HepG2 (cell line): ENCODE measurements at regions not wholly inside any gene's neighbourhood (a gene's known extent, or its start where the extent isn't known, plus 50 kb on each side); places are given as distances from the start of the nearest gene placed in this dataset.

Experiments
- ATAC-seq: fragments of 200-7000 bp; cut with Tn5 transposase; 3 replicates; pipeline ENCODE4 v1.9.1; 2020; ENCODE audit warnings: mild to moderate bottlenecking, moderate library complexity
- BruUV-seq: library from RNA; stranded (reverse); fragments of 400-500 nt; replicated peaks from 2 replicates; lab custom pipeline; 2021; lab: Mats Ljungman, UMichigan
- CTCF ChIA-PET: fragments of 300-600 bp; formaldehyde crosslinking; extraction: SDS; loops from one replicate; lab custom pipeline; 2021; ENCODE audit warnings: low total read pairs, inconsistent platforms, low intra/inter-chr PET ratio; lab: Yijun Ruan, JAX
- POLR2A ChIA-PET: fragments of 350-600 bp; sonication (Branson Sonifier 250); formaldehyde crosslinking; loops from one replicate; lab custom pipeline; 2020; ENCODE audit warnings: antibody characterized with exemption, inconsistent platforms; lab: Yijun Ruan, JAX
- DNase-seq: peaks from one replicate; pipeline ENCODE4 v3.0.0-alpha.2; 2015; ENCODE audit warnings: low spot score
- FAIRE-seq: peaks from 3 replicates; lab custom pipeline; 2011; peaks lifted over from hg19 to GRCh38; lab: Jason Lieb, UNC
- H2AFZ ChIP-seq: one replicate; pipeline ENCODE4 v1.6.1; 2011; ENCODE audit warnings: low read length, inconsistent platforms
- H3K27ac ChIP-seq: fragments of 300-600 bp; 3 replicates; pipeline ENCODE4 v1.8.0; 2011; ENCODE audit warnings: mixed run types, mild to moderate bottlenecking, mixed read lengths, low read length, inconsistent platforms; ENCODE audit not compliant: insufficient read depth; ENCODE audit errors: extremely low read length
- H3K27me3 ChIP-seq, 2 experiments: fragments of 200-600 bp in 1 of 2; 2 replicates in 1 of 2; 3 replicates in 1 of 2; pipeline versions ENCODE4 v1.6.0 to v1.8.0; 2011; ENCODE audit warnings: low read length in 2 of 2, mild to moderate bottlenecking in 2 of 2, moderate library complexity in 2 of 2, inconsistent platforms in 1 of 2; ENCODE audit not compliant: insufficient read depth in 2 of 2, control insufficient read depth in 1 of 2
- H3K36me3 ChIP-seq, 2 experiments: fragments of 200-600 bp in 1 of 2; replicated peaks in 1 of 2; 2 replicates in 1 of 2; 3 replicates in 1 of 2; pipeline versions ENCODE4 v1.5.1 to v1.8.0; 2011; ENCODE audit warnings: low read length in 2 of 2, inconsistent platforms in 1 of 2; ENCODE audit not compliant: insufficient read depth in 2 of 2, control insufficient read depth in 1 of 2
- H3K4me1 ChIP-seq: 2 replicates; pipeline ENCODE4 v1.5.1; 2012; ENCODE audit warnings: low read length, inconsistent platforms; ENCODE audit not compliant: insufficient read depth
- H3K4me2 ChIP-seq: 2 replicates; pipeline ENCODE4 v1.6.0; 2011; ENCODE audit warnings: low read depth, low read length, inconsistent platforms
- H3K4me3 ChIP-seq, 3 experiments: fragments of 200-600 bp in 1 of 3; sonication (generic), shearing (Covaris generic) in 1 of 3; replicated peaks in 1 of 3; 2 replicates each; pipeline ENCODE4 v1.5.1; 2011 to 2016; ENCODE audit warnings: low read length in 3 of 3, inconsistent platforms in 2 of 3, low read depth in 2 of 3, mild to moderate bottlenecking in 2 of 3, control low read depth in 1 of 3, mixed read lengths in 1 of 3; ENCODE audit not compliant: insufficient read depth in 1 of 3
- H3K79me2 ChIP-seq: one replicate; pipeline ENCODE4 v1.6.1; 2011; ENCODE audit warnings: low read length, inconsistent platforms; ENCODE audit not compliant: insufficient read depth
- H3K9ac ChIP-seq: 2 replicates; pipeline ENCODE4 v1.6.0; 2011; ENCODE audit warnings: mild to moderate bottlenecking, low read depth, low read length, inconsistent platforms; ENCODE audit not compliant: insufficient read depth
- H3K9me3 ChIP-seq: 2 replicates; pipeline ENCODE4 v1.5.1; 2012; ENCODE audit warnings: mild to moderate bottlenecking, low read length
- H4K20me1 ChIP-seq: 2 replicates; pipeline ENCODE4 v1.6.0; 2011; ENCODE audit warnings: inconsistent platforms, mild to moderate bottlenecking, low read length, moderate library complexity; ENCODE audit not compliant: insufficient read depth
- DMAP1 ChIP-seq: IDR thresholded peaks from 2 replicates; pipeline ENCODE4 v1.6.1; 2016
- FOXC1 ChIP-seq: sonication (generic); formaldehyde crosslinking; IDR thresholded peaks from 2 replicates; pipeline ENCODE4 v1.8.0; 2022; ENCODE audit warnings: mild to moderate bottlenecking, missing genetic modification reagents, borderline replicate concordance
- GATA4 ChIP-seq: sonication (generic); IDR thresholded peaks from 2 replicates; pipeline ENCODE4 v1.6.1; 2016; ENCODE audit warnings: antibody characterized with exemption, low read depth, borderline replicate concordance
- IRX3 ChIP-seq: sonication (generic); formaldehyde crosslinking; IDR thresholded peaks from 2 replicates; pipeline ENCODE4 v1.8.1; 2023; ENCODE audit warnings: mild to moderate bottlenecking, low read depth, missing genetic modification reagents, borderline replicate concordance
- JUN ChIP-seq: sonication (generic); formaldehyde crosslinking; IDR thresholded peaks from 2 replicates; pipeline ENCODE4 v1.4.0; 2020; ENCODE audit warnings: mild to moderate bottlenecking, missing genetic modification reagents
- MNT ChIP-seq: fragments of 450-650 bp; IDR thresholded peaks from 2 replicates; pipeline ENCODE4 v1.6.1; 2016
- NFYC ChIP-seq: IDR thresholded peaks from 2 replicates; pipeline ENCODE4 v1.6.1; 2016; ENCODE audit warnings: missing genetic modification reagents, missing compliant biosample characterization
- SAFB2 ChIP-seq: sonication (generic); formaldehyde crosslinking; IDR thresholded peaks from 2 replicates; pipeline ENCODE4 v1.5.1; 2020; ENCODE audit warnings: missing genetic modification reagents, low read depth, mild to moderate bottlenecking, borderline replicate concordance
- SMARCC2 ChIP-seq: fragments of 450-650 bp; IDR thresholded peaks from 2 replicates; pipeline ENCODE4 v1.6.1; 2017; ENCODE audit warnings: antibody characterized with exemption, mild to moderate bottlenecking
- SP4 ChIP-seq: sonication (generic); formaldehyde crosslinking; IDR thresholded peaks from 2 replicates; pipeline ENCODE4 v1.8.1; 2023; ENCODE audit warnings: mild to moderate bottlenecking, missing genetic modification reagents
- ZC3H4 ChIP-seq: sonication (generic); formaldehyde crosslinking; IDR thresholded peaks from 2 replicates; pipeline ENCODE4 v1.4.0; 2020; ENCODE audit warnings: missing genetic modification reagents, borderline replicate concordance
- ZNF282 ChIP-seq: fragments of 450-650 bp; IDR thresholded peaks from 2 replicates; pipeline ENCODE4 v1.6.1; 2018; ENCODE audit not compliant: partially characterized antibody
- ZNF326 ChIP-seq: sonication (generic); formaldehyde crosslinking; IDR thresholded peaks from 2 replicates; pipeline ENCODE4 v1.4.0; 2020; ENCODE audit warnings: missing genetic modification reagents, borderline replicate concordance
- ZNF546 ChIP-seq: sonication (generic); formaldehyde crosslinking; conservative IDR thresholded peaks from 2 replicates; pipeline ENCODE4 v1.8.1; 2023; ENCODE audit warnings: mild to moderate bottlenecking, missing genetic modification reagents
- ZNF644 ChIP-seq: IDR thresholded peaks from 2 replicates; pipeline ENCODE4 v1.6.1; 2016; ENCODE audit warnings: low read depth
- ZNF678 ChIP-seq: sonication (generic); formaldehyde crosslinking; IDR thresholded peaks from 2 replicates; pipeline ENCODE4 v1.4.0; 2020; ENCODE audit warnings: mild to moderate bottlenecking, missing genetic modification reagents
- WGBS: methylation state at CpG from one replicate; pipeline ENCODE4 v1.1.6; 2017; ENCODE audit warnings: low lambda C conversion rate; 5-methylcytosine and 5-hydroxymethylcytosine counted together
- in situ Hi-C: cut with HindIII; loops from 2 replicates; pipeline ENCODE4 v1.10.0; 2017; ENCODE audit warnings: low pct_unique_long_range_greater_than_20kb; ENCODE audit not compliant: extremely low pct_ligation_motif_present
- intact Hi-C: fragments of 100-400 bp; cut with micrococcal nuclease; formaldehyde crosslinking; loops from one replicate; pipeline ENCODE4 v1.10.0; 2022; ENCODE audit not compliant: unreplicated experiment
- TF ChIP-seq, protein P1 (sequence below): sonication (generic); formaldehyde crosslinking; IDR thresholded peaks from 2 replicates; pipeline ENCODE4 v1.4.0; 2020; ENCODE audit warnings: missing genetic modification reagents

DNA sequence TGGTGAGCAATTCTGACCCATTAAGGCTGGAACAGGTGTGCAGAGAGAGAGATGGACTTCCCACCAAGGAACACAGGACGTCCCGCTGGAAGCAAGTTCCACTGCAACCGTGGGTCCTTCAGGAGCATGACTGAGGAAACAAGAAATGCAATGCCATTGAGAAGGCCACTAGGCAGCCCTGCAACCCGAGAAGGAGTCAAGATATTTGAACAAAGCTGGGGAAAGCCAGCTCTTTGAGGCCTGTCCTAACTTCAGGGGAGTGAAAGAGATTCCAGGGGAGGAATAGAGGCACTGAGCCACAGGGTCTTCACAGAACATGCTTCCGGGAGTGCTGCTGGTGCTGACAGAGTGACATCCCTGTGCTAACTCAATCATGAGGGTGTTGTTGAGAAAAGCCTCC is 153.8 kb upstream of the ZNF236 start:
- ChIA-PET CTCF (no interaction called here), POLR2A (no interaction called here)
- Histone ChIP-seq H3K79me2 (no peaks in the 10 kb centered on the region), H3K4me3 (no peak overlapping the region), H3K27ac (no peak overlapping the region), H3K4me2 (no peak overlapping the region), H3K27me3 (peaks cover 1 to 13% of the 10 kb centered on the region in 2 experiments; a peak in 4 of 5 replicates), H3K9me3 (no peaks in the 10 kb centered on the region), H3K4me1 (no peaks in the 10 kb centered on the region), H4K20me1 (no peaks in the 10 kb centered on the region), H3K9ac (no peak overlapping the region), H3K36me3 (no peaks in the 10 kb centered on the region), H2AFZ (no peak overlapping the region)
- FAIRE-seq (no peak), ATAC-seq (no peak), DNase-seq (no peak)
- in situ Hi-C loops = no loop called here
- no TSS peak for BruUV-seq
- intact Hi-C loops = no loop called here
- TF ChIP-seq MNT (no peak), ZC3H4 (CRISPR knock-in tag) (no peak), ZNF546 (no peak), JUN (CRISPR knock-in tag) (no peak), ZNF644 (CRISPR knock-in tag) (no peak), SP4 (CRISPR knock-in tag) (no peak), DMAP1 (CRISPR knock-in tag) (no peak), ZNF282 (no peak), NFYC (CRISPR knock-in tag) (no peak)
- 18% methylated on average over 5 of the region's 5 CpGs for WGBS

DNA sequence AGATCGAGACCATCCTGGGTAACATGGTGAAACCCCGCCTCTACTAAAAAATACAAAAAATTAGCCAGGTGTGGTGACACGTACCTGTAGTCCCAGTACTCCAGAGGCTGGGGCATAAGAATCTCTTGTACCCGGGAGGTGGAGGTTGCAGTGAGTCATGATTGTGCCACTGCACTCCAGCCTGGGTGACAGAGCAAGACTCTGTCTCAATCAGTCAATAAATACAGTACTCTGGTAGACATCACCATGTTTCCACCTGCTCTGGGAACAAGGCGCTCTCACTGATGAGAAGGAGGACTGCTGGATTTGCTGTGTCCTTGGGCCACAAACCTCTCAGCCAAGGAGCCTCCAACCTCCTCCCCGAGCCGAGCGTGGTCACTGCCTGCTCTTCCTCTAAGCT is 154.2 kb upstream of the ZNF236 start:
- Histone ChIP-seq H3K27me3 (peaks cover 0 to 10% of the 10 kb centered on the region in 2 experiments; a peak in 3 of 5 replicates), H3K4me2 (no peak overlapping the region), H3K9me3 (no peaks in the 10 kb centered on the region), H2AFZ (no peak overlapping the region), H3K9ac (no peak overlapping the region), H4K20me1 (no peaks in the 10 kb centered on the region), H3K36me3 (no peaks in the 10 kb centered on the region), H3K27ac (no peak overlapping the region), H3K4me1 (no peaks in the 10 kb centered on the region), H3K79me2 (no peaks in the 10 kb centered on the region), H3K4me3 (no peak overlapping the region)
- CTCF ChIA-PET = no interaction called here
- POLR2A ChIA-PET = no interaction called here
- no peak for DNase-seq
- in situ Hi-C loops = no loop called here
- no peak for ATAC-seq
- WGBS = 69% methylated on average over 8 of the region's 8 CpGs
- FAIRE-seq = no peak
- intact Hi-C loops = no loop called here
- no TSS peak for BruUV-seq
- no peak for TF ChIP-seq GATA4
- TF ChIP-seq SAFB2 (CRISPR knock-in tag) = no peak
- TF ChIP-seq, protein P1, sequence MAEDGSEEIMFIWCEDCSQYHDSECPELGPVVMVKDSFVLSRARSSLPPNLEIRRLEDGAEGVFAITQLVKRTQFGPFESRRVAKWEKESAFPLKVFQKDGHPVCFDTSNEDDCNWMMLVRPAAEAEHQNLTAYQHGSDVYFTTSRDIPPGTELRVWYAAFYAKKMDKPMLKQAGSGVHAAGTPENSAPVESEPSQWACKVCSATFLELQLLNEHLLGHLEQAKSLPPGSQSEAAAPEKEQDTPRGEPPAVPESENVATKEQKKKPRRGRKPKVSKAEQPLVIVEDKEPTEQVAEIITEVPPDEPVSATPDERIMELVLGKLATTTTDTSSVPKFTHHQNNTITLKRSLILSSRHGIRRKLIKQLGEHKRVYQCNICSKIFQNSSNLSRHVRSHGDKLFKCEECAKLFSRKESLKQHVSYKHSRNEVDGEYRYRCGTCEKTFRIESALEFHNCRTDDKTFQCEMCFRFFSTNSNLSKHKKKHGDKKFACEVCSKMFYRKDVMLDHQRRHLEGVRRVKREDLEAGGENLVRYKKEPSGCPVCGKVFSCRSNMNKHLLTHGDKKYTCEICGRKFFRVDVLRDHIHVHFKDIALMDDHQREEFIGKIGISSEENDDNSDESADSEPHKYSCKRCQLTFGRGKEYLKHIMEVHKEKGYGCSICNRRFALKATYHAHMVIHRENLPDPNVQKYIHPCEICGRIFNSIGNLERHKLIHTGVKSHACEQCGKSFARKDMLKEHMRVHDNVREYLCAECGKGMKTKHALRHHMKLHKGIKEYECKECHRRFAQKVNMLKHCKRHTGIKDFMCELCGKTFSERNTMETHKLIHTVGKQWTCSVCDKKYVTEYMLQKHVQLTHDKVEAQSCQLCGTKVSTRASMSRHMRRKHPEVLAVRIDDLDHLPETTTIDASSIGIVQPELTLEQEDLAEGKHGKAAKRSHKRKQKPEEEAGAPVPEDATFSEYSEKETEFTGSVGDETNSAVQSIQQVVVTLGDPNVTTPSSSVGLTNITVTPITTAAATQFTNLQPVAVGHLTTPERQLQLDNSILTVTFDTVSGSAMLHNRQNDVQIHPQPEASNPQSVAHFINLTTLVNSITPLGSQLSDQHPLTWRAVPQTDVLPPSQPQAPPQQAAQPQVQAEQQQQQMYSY = no peak
- TF ChIP-seq SMARCC2 = no peak
- TF ChIP-seq FOXC1 (CRISPR knock-in tag) = no peak
- TF ChIP-seq ZNF678 (CRISPR knock-in tag) = no peak
- TF ChIP-seq ZNF326 (CRISPR knock-in tag) = no peak
- no peak for TF ChIP-seq IRX3 (CRISPR knock-in tag)
